ENCODE measurements at regions not wholly inside any gene's neighbourhood (a gene's known extent, or its start where the extent isn't known, plus 50 kb on each side); places are given as distances from the start of the nearest gene placed in this dataset.

GRCh38 chr2:150542692-150543091 lies 55.2 kb upstream of the RND3 start:
- Histone ChIP-seq H3K36me3 (ENCODE audit: insufficient read depth, low read length) (no peaks in the 10 kb centered on the region), H3K4me3 (no peak overlapping the region), H3K9me3 (ENCODE audit: low read depth, low read length) (no peaks in the 10 kb centered on the region), H3K9ac (ENCODE audit: insufficient read length) (no peak overlapping the region), H3K27ac (no peak overlapping the region)
- DNase-seq (ENCODE audit: low read depth, low spot score): no peak
- TF ChIP-seq FOXP2 (optimal IDR thresholded peaks at IDR 0.05; ENCODE audit: control extremely low read depth, extremely low read length, insufficient read depth) (no peak), EZH2 (IDR thresholded peaks at IDR 0.05) (no peak), POLR2AphosphoS5 (IDR thresholded peaks at IDR 0.05; ENCODE audit: borderline replicate concordance, low read depth, low read length) (no peak)

- Histone ChIP-seq H3K27ac (no peak overlapping the region), H3K4me3 (no peak overlapping the region), H3K9me3 (ENCODE audit: low read depth, low read length) (no peaks in the 10 kb centered on the region), H3K9ac (ENCODE audit: insufficient read length) (no peak overlapping the region), H3K36me3 (ENCODE audit: insufficient read depth, low read length) (no peaks in the 10 kb centered on the region)
- DNase-seq (ENCODE audit: low read depth, low spot score): no peak
- TF ChIP-seq FOXP2 (optimal IDR thresholded peaks at IDR 0.05; ENCODE audit: control extremely low read depth, extremely low read length, insufficient read depth) (no peak), POLR2AphosphoS5 (IDR thresholded peaks at IDR 0.05; ENCODE audit: borderline replicate concordance, low read depth, low read length) (no peak)
These were observed 54.7 kb upstream of the RND3 start for GRCh38 chr2:150542172-150542571.

DNA sequence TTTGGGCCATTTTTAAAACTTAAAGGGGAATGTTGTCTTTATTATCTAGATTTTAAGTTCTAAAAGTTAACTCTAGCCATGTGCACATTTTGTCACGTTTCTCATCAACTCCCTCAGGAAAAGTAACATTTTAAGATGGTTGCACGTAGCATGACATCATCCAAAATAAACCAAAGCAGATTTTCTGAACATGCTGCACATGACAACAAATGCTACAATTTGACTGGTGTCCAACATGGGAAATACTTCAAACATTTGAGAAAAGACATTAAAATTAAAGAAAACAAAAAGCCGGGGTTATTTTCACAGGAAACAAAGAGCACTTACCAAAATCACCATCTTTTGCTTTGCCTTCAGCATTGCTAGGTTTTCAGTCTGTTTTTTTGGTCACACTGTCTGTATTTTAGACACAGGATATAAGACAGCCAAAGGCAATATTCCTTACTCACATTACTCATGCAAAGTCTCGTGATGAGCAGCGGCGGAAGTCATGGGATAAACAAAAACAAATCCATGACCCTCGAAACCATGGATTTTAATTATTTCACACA lies 51.3 kb upstream of the RND3 start:
- no peak overlapping the region for H3K27ac ChIP-seq

More for the DNA sequence above, 51.3 kb upstream of the RND3 start:
- no peak overlapping the region for H3K9ac ChIP-seq (ENCODE audit: insufficient read length)
- no peak for DNase-seq (ENCODE audit: low read depth, low spot score)
- no peak for TF ChIP-seq FOXP2 (optimal IDR thresholded peaks at IDR 0.05; ENCODE audit: control extremely low read depth, extremely low read length, insufficient read depth)
- no peak overlapping the region for H3K4me3 ChIP-seq
- H3K36me3 ChIP-seq (ENCODE audit: insufficient read depth, low read length): no peaks in the 10 kb centered on the region
- H3K9me3 ChIP-seq (ENCODE audit: low read depth, low read length): no peaks in the 10 kb centered on the region
